Calu3 (cell line): ENCODE measurements at regions not wholly inside any gene's neighbourhood (a gene's known extent, or its start where the extent isn't known, plus 50 kb on each side); places are given as distances from the start of the nearest gene placed in this dataset.

Experiments
- BruUV-seq: library from RNA; stranded (reverse); fragments of 400-500 nt; replicated peaks from 2 replicates; lab custom pipeline; 2021; lab: Mats Ljungman, UMichigan
- CTCF ChIA-PET: fragments of 300-600 bp; sonication (Branson Sonifier 250); formaldehyde crosslinking; loops from one replicate; lab custom pipeline; 2022; ENCODE audit warnings: antibody characterized with exemption; lab: Charles Lee
- DNase-seq: peaks from one replicate; pipeline ENCODE4 v3.0.0; 2022
- H3K27ac Mint-ChIP-seq: one replicate; pipeline ENCODE4 v1.8.0; 2022; ENCODE audit warnings: mixed read lengths; ENCODE audit not compliant: unreplicated experiment
- H3K27me3 Mint-ChIP-seq: one replicate; pipeline ENCODE4 v1.8.0; 2022; ENCODE audit warnings: mixed read lengths; ENCODE audit not compliant: unreplicated experiment
- H3K36me3 Mint-ChIP-seq: one replicate; pipeline ENCODE4 v1.8.0; 2022; ENCODE audit warnings: mild to moderate bottlenecking, moderate library complexity, mixed read lengths; ENCODE audit not compliant: insufficient read depth, unreplicated experiment
- H3K4me1 Mint-ChIP-seq: one replicate; pipeline ENCODE4 v1.8.0; 2022; ENCODE audit warnings: mild to moderate bottlenecking, low read depth, mixed read lengths; ENCODE audit not compliant: unreplicated experiment
- H3K4me3 Mint-ChIP-seq: one replicate; pipeline ENCODE4 v1.8.0; 2022; ENCODE audit warnings: mild to moderate bottlenecking, low read depth, moderate library complexity, mixed read lengths; ENCODE audit not compliant: unreplicated experiment
- H3K9me3 Mint-ChIP-seq: one replicate; pipeline ENCODE4 v1.8.0; 2022; ENCODE audit warnings: low read depth, mixed read lengths; ENCODE audit not compliant: unreplicated experiment
- intact Hi-C: fragments of 100-400 bp; cut with micrococcal nuclease; formaldehyde crosslinking; loops from one replicate; pipeline ENCODE4 v1.10.0; 2022; ENCODE audit not compliant: unreplicated experiment
- TF ChIP-seq, protein P1 (sequence below): fragments of 200-600 bp; IDR thresholded peaks from one replicate; pipeline ENCODE4 v1.8.0; 2022; ENCODE audit warnings: antibody characterized with exemption; ENCODE audit not compliant: unreplicated experiment

DNA sequence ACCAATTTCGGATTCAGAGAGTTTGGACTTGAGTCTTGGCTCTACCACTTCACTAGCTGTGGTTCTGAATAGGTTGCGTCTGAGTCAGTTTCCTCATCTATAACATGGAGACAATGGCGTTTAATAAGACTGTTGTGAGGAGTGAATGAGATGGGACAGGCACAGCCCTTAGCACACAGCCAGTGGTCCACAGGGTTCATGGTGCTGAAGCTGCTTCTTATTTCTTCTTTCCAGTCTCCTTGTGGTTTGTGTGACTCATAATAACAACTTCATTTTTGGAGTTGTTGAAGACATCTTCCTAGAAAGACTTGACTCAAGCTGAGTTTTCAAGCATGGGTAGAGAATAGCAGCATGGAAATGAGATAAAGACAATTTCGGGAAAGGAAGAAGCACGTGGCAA lies 172.6 kb upstream of the PPP2R2B start:
- Mint-ChIP-seq H3K4me1 (no peaks in the 10 kb centered on the region), H3K9me3 (no peaks in the 10 kb centered on the region), H3K27ac (no peak overlapping the region), H3K36me3 (no peaks in the 10 kb centered on the region), H3K27me3 (no peaks in the 10 kb centered on the region), H3K4me3 (no peak overlapping the region)
- CTCF ChIA-PET, result no interaction called here
- intact Hi-C loops, result no loop called here
- no peak for DNase-seq
- BruUV-seq, result no TSS peak
- TF ChIP-seq, protein P1, sequence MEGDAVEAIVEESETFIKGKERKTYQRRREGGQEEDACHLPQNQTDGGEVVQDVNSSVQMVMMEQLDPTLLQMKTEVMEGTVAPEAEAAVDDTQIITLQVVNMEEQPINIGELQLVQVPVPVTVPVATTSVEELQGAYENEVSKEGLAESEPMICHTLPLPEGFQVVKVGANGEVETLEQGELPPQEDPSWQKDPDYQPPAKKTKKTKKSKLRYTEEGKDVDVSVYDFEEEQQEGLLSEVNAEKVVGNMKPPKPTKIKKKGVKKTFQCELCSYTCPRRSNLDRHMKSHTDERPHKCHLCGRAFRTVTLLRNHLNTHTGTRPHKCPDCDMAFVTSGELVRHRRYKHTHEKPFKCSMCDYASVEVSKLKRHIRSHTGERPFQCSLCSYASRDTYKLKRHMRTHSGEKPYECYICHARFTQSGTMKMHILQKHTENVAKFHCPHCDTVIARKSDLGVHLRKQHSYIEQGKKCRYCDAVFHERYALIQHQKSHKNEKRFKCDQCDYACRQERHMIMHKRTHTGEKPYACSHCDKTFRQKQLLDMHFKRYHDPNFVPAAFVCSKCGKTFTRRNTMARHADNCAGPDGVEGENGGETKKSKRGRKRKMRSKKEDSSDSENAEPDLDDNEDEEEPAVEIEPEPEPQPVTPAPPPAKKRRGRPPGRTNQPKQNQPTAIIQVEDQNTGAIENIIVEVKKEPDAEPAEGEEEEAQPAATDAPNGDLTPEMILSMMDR, result no peak

DNA sequence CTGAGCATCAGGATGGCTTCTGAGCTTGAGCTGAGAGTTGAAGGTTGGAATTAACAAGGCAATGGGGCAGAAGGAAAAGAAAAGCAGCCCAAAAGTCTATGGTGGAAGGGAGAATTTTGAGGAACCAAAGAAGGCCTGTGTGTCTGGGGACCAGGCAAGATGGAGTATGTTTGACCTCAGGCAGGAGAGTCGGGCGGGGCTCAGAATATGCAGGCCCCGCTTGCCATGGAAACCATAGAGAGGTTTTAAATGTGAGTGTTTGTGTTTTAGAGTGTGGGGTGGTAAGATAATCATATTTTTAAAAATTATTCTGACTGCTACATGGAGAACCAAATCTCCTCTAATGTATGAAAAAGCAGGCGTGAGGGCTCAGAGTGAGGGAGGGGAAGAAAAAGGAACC lies 174.0 kb upstream of the PPP2R2B start:
- no peak for DNase-seq
- Mint-ChIP-seq H3K27me3 (no peaks in the 10 kb centered on the region), H3K4me3 (no peak overlapping the region), H3K36me3 (no peaks in the 10 kb centered on the region), H3K4me1 (no peaks in the 10 kb centered on the region), H3K27ac (no peak overlapping the region), H3K9me3 (no peaks in the 10 kb centered on the region)
- CTCF ChIA-PET, result no interaction called here
- BruUV-seq, result no TSS peak
- TF ChIP-seq, protein P1, result no peak
- intact Hi-C loops, result no loop called here

DNA sequence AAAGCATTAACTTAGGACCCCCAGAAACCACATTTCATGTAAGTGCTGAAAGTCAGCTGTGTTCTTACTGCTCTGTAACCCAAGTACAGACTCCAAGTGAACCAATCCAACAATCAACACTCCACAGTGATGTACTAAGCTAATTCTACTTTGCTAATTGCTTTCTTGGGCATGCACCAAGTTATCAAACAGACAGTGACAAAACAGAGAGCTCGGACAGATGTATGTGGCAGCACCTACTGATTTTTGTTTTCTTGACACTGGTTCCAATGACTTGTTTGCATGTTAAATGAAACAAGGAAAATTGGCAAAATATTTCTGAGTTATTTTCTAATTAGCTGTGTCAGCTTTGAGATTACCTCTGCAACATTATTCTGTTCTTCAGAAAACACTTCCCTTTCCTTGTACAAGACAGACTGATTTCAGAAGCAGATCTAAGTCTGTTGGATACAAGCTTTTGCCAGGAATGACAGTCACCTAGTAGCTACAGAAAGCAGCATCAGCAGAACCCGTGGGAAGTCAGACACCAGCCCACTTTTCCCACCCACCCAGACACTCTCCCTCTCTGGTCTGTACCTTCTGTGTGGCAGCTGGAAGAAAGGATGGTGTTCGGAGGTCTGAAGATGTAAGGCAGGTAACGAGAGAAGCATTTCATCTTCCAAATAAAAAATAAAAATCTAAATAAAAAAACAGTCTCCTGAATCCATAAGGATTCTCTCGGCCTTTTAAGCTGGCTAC lies 176.7 kb upstream of the PPP2R2B start:
- TF ChIP-seq, protein P1, result no peak
- Mint-ChIP-seq H3K36me3 (no peaks in the 10 kb centered on the region), H3K27ac (no peak overlapping the region), H3K27me3 (no peaks in the 10 kb centered on the region), H3K4me1 (no peaks in the 10 kb centered on the region), H3K9me3 (no peaks in the 10 kb centered on the region), H3K4me3 (no peak overlapping the region)
- no peak for DNase-seq
- intact Hi-C loops, result no loop called here
- no TSS peak for BruUV-seq
- CTCF ChIA-PET, result interaction anchor here (0.5 to 0.9 kb wide), 2 partner anchors 51 to 311 kb away, joined by 3 read pairs; no protein-coding TSS in a partner anchor

DNA sequence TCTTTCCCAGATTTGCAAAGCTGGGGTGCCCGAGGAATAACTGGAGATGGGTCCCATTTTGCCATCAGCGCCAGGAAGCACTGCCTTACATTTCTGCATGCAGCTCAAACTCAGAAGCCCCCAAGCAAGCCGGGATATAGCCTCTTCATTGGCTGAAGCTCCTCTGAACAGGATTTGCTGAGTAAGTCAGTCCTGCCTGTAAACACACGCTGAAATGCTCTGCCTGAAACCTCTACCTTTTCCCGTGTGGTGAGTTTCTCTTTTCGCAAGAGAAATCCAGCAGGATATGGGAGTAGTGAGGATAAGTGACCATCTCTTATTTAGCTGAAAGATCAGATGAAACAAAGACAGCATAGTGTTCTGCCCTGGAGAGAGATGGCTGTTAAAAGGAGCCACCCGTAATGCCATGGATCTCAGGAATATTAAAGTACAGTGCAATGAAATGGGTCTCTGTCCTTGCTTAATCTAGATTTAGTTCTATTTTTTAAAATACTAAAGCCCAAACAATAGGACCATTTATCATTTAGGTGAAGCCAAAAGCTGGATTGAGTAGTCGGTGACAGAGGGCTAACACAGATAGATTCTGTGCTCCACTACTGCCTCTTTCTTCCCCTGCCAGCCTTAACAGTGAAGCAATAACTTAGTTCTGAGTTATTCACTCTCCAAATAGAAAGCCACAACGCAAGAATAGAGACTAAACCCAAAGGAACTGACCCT lies 177.5 kb upstream of the PPP2R2B start:
- TF ChIP-seq, protein P1, result no peak
- no peaks in the 10 kb centered on the region for H3K9me3 Mint-ChIP-seq
- H3K27ac Mint-ChIP-seq, result no peak overlapping the region
- CTCF ChIA-PET, result interaction anchor here (0.9 kb wide), 1 partner anchor 50 kb away, joined by 3 read pairs; no protein-coding TSS in a partner anchor
- DNase-seq, result no peak
- no peaks in the 10 kb centered on the region for H3K27me3 Mint-ChIP-seq
- no peaks in the 10 kb centered on the region for H3K36me3 Mint-ChIP-seq
- BruUV-seq, result no TSS peak
- intact Hi-C loops, result no loop called here
- H3K4me1 Mint-ChIP-seq, result no peaks in the 10 kb centered on the region
- H3K4me3 Mint-ChIP-seq, result no peak overlapping the region
